GM18526 (cell line): ENCODE measurements at regions not wholly inside any gene's neighbourhood (a gene's known extent, or its start where the extent isn't known, plus 50 kb on each side); places are given as distances from the start of the nearest gene placed in this dataset.

Experiments used
- POLR2A ChIP-seq: IDR thresholded peaks from 3 replicates; pipeline ENCODE4 v1.6.1; 2011; ENCODE audit not compliant: insufficient read length; ENCODE audit errors: extremely low read depth

DNA sequence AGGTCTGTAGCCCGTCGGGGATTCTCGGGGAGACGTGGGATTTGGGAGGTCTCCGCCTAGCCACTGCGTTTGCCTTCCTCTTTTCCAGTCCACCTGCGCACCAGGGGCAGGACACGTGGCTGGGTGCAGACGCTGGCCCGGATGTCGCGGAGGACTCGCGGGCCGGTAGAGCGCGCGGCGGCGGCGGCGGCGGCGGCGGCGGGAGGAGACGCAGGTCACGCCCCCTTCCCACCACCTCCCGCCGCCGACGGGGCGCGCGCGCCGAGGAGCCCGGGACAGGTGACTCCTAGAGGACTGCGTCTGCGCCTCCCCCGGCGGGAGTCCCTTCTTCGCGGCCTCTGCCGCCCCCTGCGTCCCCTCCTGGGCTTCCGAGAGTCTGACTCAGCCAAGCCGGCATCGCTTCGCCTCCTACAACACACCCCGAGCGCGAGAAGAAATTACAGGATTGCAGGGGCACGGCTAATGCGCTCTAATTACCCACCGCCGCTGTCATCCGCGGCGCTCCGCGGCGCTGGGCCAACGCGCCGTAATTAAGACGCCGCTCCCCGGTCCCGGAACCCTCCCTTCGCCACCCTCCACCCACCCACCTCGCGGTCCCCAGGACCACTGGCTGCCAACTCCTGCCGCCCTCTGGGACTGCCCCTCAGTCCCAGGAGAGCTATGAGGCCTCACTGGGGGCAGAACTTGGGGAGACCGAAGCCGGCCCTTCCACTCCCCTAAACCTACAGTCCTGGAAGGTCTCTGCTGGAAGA, 124.5 kb downstream of the MRPL14 start:
- no peak for TF ChIP-seq POLR2A

DNA sequence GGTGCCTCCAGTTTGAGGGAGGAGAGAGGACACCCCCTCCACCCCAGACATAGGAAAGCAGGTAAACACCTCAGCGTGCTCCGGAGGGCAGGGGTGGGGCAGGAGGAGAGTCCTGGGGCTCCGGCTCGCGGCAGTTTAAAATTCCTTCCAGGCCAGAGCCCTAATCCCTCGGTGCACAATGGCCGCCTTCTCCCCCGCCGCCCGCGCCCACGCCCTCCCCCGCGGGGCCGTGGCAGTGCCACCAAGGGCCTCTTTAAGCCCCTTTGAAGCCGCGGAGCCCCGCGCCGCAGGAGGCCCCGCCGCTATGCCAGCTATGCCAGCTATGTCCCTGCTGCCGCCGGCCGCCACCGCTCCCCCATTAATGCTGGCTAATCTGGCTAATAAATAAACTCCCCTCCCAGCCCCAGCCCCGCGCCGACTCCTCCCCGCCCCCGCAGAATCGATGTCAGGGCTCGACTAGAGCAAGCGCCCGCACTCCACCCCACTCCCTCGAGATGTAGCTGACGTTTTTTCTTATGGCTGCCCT, 125.1 kb downstream of the MRPL14 start:
- no peak for TF ChIP-seq POLR2A

DNA sequence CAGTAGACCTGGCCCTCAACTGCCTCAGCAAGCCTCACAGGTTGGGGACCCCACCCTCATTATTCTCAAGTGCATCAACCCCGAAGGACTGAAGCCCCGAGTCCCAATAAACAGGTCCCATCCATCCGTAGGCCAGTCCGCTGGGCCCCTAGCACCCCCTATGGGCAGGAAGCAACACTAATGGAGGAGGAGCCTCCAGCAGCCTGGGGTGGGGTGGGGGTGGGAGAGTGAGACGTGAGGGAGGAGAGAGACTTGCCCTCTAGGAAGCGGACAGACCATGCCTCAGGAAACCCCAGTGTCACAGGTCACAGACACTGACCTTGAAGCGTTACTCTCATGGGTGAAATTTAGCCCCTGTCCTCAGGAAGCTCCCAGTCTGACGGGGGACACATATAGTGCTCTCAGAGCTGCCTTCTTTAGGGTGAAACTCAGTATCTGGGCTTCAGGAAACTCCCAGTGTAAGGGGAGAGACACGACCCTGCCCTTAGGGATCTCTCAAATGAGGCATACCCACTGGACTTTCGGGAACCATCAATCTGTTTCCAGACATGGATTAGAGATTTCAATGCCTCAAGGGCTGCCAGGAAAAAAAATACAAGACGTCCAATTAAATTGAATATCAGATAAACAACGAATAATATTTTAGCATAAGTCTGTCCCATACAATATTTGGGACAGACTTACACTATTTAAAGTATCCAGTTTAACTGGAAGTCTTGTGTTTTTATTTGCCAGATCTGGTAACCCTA, 125.8 kb downstream of the MRPL14 start:
- peak; percentile 24 for TF ChIP-seq POLR2A

DNA sequence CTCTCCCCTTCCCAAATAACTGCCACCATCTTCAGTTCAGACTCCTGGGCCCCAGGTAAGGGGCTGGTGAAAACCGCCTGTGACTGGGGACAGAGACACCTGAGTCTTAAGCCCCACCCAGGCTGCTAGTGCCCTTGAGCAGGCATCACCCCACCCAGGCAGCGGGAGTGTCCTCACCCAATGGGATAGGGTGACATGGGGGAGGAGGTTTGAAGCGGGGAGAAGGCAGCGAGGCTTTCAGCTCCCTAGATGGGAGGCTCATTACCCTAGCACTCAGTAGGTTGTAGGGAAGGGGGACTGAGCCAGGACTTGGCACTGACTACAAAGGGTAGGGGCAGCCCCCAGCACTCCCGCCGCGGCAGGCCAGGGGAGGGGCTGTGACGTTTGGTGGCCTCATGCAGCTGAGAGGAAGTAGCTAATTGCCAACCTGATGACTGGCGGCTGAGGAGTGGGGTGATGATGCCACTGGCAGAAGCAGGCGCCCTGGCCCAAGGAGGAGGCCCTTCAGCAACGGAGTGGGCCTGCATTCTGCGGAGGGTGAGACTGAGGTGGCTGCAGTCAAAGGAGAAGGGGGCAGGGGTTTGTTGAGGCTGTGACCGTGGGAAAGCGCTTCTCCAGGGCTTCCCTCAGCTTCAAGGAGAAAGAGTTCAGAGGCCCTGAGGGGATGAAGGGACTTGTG, 126.9 kb downstream of the MRPL14 start:
- peak; percentile 62 for TF ChIP-seq POLR2A

DNA sequence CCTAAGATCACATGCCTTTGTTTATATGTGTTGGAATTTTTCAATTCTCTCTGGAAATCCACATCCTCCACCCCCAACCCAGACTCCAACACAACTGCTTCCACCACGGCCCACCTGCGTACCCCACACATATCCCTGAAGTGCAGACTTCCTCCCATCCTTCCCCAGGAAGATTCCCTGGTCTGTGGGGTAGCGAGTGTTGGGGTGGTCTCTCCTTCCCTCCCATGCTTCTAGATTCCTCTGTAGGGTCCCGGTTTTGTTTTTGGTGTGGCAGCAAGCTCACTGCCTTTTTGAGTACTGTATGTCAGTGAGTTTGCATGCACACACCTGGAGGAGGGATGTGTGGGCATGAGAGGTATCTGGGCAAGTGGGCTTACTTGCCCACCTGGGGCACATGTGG, 127.6 kb downstream of the MRPL14 start:
- TF ChIP-seq POLR2A, result no peak

DNA sequence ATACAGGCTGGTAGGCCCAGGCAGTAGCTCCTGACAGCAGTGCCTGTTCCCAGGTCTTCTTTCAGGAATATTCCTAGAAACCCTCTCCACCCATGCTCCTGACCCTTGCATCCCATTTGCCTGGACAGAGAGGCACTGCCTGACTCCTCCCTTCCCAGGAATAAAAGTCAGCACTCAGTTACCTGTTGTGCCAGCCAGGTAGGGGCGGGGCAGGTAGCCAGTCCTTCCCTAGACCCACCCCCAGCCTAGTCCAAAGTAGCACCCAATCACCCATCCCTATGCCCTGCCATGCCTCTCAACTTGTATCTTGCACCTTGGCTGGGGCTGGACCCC, 129.9 kb downstream of the MRPL14 start:
- TF ChIP-seq POLR2A, result no peak

DNA sequence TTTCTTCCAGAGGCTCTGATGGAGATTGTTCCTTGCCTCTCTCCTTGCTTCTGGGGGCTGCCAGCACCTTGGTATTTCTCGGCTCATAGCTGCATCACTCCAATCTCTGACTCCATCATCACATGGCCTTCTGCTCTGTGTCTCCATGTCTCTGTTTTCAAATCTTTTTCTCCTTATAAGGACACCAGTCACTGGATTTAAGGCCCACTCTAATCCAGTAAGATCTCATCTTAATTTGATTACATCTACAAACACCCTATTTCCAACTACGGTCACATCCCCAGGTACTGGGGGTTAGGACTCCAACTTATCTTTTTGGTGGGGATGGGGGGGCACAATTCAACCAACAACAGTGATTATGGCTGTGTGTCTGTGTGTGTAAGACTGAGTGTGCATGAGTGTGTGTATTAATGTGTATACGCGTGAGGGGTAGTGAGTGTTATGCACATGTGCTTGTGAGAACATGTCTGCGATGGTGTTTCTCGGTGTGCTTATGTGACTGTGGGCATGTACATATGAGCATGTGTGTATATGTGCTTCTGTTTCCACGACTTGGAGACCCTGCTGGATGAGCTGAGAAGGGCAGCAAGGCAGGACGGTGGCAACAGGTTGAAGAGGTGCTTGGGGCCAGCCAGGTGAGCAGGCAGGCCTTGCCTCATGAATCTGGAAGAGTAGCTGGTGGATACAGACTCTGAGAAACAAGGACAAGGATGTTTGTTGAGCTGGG, 130.5 kb downstream of the MRPL14 start:
- no peak for TF ChIP-seq POLR2A

DNA sequence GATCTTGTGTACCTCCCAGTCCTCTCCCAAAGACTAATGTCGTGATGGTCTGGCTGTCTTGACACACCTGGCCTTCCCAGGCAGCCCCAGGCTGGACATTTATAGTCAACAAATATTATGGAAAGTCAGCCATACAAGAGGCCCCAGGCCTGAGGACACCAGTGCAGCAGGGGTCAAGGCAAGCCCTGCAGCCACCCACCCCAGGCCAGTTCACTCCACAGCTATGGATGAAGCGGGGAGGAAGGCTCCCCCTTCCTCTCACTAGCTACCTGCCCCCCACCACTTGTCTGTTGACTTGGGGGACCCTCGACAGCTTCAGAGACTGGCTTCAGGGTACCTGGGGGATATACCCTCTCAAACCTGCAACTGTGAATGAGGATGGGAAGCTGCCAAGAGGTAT, 132.1 kb downstream of the MRPL14 start:
- no peak for TF ChIP-seq POLR2A

DNA sequence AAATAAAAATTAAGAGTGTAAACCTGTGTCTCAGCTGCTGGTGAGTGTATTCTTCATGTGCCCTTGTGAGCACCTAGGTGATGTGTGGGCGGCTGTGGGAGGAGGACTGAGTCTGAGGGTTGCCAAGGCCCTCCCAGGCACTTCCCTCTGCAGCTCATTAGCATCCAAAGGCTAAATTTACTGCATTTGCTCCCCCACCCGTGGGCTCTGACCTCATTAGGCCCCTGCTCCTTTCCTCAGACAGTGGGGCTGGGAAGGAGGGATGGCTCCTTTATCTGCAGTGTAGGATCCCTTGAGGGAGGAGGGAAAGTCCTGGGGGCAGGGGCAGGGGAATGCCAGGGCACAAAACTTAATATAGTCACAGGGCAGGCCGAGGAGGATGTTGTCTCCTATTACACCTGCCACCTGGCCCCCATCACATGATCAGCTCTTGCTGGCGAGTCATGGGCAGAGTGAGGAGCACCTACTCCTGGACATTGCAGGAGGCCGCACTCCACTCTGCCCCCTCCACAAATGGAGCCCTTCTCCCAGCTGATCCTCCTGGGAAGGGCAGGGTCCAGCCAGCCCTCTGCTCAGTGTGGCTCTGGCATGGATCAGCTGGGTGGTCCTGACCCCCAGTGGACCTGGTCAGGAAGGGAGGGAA, 133.2 kb downstream of the MRPL14 start:
- TF ChIP-seq POLR2A, result no peak

DNA sequence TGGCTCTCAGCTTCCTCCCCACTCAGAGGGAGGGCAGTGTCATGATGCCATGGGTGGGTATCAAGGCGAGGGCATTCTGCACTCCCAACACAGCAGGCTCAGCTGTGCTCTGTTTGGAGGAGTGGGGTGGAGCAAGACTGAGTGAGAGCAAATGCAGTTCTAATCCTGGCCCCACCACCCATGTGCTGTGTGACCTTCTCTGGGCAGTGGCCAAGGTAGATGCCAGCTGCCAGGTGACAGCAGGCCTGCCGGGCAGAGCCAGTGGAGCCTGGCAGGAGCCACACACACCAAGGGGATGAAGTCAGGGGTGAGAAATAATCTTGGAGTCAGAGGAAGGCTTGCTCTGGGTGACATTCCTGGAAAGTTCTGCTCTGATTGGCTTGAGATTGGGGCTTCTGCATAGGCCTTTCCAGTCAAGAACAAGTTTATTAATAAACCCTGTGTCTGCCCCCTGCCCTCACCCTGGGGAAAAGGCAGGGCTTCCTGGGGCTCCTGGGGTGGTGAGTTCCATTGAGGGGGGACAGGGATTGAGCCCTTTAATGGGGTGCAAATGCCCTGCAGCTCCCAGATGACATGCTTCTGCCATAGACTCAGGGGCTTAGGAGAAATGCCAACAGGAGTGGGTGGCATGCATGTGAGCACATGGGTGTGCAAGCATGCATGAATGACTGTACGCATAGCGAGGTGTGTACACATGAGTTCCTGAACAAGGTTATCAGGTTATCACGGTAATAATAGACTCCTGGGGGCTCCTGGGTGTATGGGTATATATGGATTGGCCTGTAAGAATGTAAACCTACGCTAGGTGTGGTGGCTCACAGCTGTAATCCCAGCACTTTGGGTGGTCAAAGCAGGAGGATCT, 134.2 kb downstream of the MRPL14 start:
- no peak for TF ChIP-seq POLR2A

DNA sequence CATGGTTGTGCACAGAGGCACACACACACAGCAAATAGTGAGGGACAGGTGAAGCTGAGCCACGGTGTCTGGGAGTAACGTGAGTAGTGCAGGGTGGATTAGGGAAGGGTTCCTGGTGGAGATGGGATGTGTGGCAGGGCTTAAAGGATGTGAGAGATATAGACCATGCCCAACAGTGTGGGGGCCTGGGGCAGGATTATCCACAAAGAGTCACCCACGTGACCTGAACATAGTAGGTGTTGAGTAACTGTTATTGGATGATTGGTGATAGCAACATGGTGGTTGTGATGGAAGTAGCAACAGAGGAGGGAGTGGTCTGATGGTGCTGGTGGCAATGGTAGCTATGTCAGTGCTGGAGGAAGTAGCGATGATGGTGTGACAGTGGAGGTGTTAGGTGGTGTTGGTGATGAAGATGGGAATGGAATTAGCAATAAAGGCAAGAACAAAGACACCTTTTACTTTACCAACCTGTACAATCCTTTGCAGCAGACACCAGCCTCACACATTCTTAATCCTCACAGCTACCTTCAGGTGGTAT, 135.1 kb downstream of the MRPL14 start:
- TF ChIP-seq POLR2A, result no peak

DNA sequence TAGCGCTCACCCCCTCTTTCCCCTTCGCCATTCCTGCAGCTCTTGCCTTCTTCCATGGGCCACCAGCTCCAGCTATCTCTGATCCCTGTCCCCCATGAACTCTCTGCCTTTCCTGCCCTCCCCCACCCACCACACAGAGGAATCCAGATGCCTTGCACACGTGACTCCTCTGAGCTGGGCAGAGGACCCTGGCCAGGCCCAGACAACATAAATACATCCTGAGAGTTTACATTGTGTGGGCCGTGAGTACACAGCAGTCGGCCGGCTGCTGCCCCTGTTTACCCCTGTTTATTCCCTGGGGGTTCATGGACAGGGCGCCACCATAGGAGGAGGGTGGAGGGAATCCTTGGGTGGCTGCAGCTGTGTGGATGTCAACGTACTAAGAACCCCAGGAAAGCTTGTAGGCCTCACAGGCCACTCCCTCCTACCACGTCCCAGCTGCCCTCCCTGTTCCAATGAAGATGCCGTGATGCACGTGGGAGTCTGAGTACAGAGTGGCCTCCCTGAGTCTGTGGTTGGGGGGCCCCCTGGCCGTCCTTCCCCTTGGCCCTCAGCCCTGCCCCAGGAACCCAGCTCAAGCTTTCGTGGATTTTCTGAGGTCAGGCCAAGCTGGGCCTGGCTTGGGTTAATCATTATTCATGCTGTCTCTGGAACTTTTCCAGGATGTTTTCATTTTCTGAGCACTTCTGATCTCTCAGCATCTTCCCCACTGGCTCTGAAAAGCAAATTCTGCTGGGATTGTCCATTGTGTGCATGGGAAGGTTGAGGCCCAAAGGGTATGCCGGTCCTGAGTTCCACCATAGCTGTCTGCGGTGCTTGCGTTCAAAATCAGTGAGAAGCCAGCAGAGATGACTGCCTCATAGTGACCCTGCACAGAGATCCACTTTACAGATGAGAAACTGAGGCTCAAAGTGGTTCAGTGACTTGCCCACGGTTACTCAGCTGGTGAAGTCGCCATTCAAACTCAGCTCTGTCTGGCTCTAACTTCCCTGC, 136.3 kb downstream of the MRPL14 start:
- no peak for TF ChIP-seq POLR2A

DNA sequence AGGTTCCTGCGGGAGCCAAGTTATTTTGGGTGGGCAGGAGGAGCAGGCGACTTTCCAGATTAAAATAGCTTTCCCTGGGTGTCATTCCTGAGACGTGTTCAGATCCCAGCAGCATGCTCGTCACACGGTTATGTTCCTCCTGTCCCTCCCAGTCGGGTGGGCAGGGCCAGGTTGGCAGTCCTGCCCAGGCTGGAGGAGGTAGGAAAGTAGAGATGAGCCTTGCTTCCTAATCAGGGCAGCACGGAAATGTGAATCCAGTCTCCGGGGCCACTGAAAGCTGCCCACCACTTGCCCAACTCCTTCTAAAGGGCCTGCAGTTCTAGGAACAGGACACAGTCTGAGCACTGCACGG, 137.0 kb downstream of the MRPL14 start:
- TF ChIP-seq POLR2A, result no peak
